ENCODE measurements at regions not wholly inside any gene's neighbourhood (a gene's known extent, or its start where the extent isn't known, plus 50 kb on each side); places are given as distances from the start of the nearest gene placed in this dataset.

- no TSS peak for BruUV-seq (replicated peaks)
- peak; percentile 49 for DNase-seq (ENCODE audit: unreplicated experiment)
- H3K4me3 Mint-ChIP-seq (ENCODE audit: unreplicated experiment) = no peak overlapping the region
- no peaks in the 10 kb centered on the region for H3K4me1 Mint-ChIP-seq (ENCODE audit: insufficient read depth, unreplicated experiment)
- TF ChIP-seq, protein P1, sequence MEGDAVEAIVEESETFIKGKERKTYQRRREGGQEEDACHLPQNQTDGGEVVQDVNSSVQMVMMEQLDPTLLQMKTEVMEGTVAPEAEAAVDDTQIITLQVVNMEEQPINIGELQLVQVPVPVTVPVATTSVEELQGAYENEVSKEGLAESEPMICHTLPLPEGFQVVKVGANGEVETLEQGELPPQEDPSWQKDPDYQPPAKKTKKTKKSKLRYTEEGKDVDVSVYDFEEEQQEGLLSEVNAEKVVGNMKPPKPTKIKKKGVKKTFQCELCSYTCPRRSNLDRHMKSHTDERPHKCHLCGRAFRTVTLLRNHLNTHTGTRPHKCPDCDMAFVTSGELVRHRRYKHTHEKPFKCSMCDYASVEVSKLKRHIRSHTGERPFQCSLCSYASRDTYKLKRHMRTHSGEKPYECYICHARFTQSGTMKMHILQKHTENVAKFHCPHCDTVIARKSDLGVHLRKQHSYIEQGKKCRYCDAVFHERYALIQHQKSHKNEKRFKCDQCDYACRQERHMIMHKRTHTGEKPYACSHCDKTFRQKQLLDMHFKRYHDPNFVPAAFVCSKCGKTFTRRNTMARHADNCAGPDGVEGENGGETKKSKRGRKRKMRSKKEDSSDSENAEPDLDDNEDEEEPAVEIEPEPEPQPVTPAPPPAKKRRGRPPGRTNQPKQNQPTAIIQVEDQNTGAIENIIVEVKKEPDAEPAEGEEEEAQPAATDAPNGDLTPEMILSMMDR (IDR thresholded peaks at IDR 0.05; ENCODE audit: unreplicated experiment) = no peak
- H3K27ac Mint-ChIP-seq (ENCODE audit: low read depth, unreplicated experiment) = no peak overlapping the region
- no peaks in the 10 kb centered on the region for H3K36me3 Mint-ChIP-seq (ENCODE audit: insufficient read depth, unreplicated experiment)
- H3K9me3 Mint-ChIP-seq (ENCODE audit: unreplicated experiment) = peaks cover 36% of the 10 kb centered on the region
- intact Hi-C loops (cut with micrococcal nuclease) = no loop called here
- no peaks in the 10 kb centered on the region for H3K27me3 Mint-ChIP-seq (ENCODE audit: insufficient read depth, unreplicated experiment)
- CTCF ChIA-PET = interaction anchor here (0.8 to 0.9 kb wide), 2 partner anchors 11 to 41 kb away, joined by 3 to 4 read pairs; no protein-coding TSS in a partner anchor
- POLR2A ChIA-PET = no interaction called here
Observed at GRCh38 chr9:75626860-75627259, 263.6 kb upstream of the PCSK5 start.

- Mint-ChIP-seq H3K27me3 (ENCODE audit: insufficient read depth, unreplicated experiment) (no peaks in the 10 kb centered on the region), H3K4me3 (ENCODE audit: unreplicated experiment) (no peak overlapping the region), H3K4me1 (ENCODE audit: insufficient read depth, unreplicated experiment) (no peaks in the 10 kb centered on the region), H3K27ac (ENCODE audit: low read depth, unreplicated experiment) (no peak overlapping the region), H3K36me3 (ENCODE audit: insufficient read depth, unreplicated experiment) (no peaks in the 10 kb centered on the region), H3K9me3 (ENCODE audit: unreplicated experiment) (peaks cover 21% of the 10 kb centered on the region)
- POLR2A ChIA-PET = no interaction called here
- CTCF ChIA-PET = no interaction called here
- intact Hi-C loops (cut with micrococcal nuclease) = no loop called here
- no peak for DNase-seq (ENCODE audit: unreplicated experiment)
- TF ChIP-seq, protein P1 (IDR thresholded peaks at IDR 0.05; ENCODE audit: unreplicated experiment) = no peak
- BruUV-seq (replicated peaks) = no TSS peak
Observed at GRCh38 chr9:75628952-75629351, 261.5 kb upstream of the PCSK5 start.

GRCh38 chr9:75633451-75634057, 256.9 kb upstream of the PCSK5 start:
- Mint-ChIP-seq H3K9me3 (ENCODE audit: unreplicated experiment) (peaks cover 18% of the 10 kb centered on the region), H3K27ac (ENCODE audit: low read depth, unreplicated experiment) (no peak overlapping the region), H3K36me3 (ENCODE audit: insufficient read depth, unreplicated experiment) (no peaks in the 10 kb centered on the region), H3K4me1 (ENCODE audit: insufficient read depth, unreplicated experiment) (no peaks in the 10 kb centered on the region), H3K27me3 (ENCODE audit: insufficient read depth, unreplicated experiment) (no peaks in the 10 kb centered on the region), H3K4me3 (ENCODE audit: unreplicated experiment) (no peak overlapping the region)
- POLR2A ChIA-PET = no interaction called here
- CTCF ChIA-PET = no interaction called here
- BruUV-seq (replicated peaks) = no TSS peak
- TF ChIP-seq, protein P1 (IDR thresholded peaks at IDR 0.05; ENCODE audit: unreplicated experiment) = no peak
- no peak for DNase-seq (ENCODE audit: unreplicated experiment)
- intact Hi-C loops (cut with micrococcal nuclease) = no loop called here

DNA sequence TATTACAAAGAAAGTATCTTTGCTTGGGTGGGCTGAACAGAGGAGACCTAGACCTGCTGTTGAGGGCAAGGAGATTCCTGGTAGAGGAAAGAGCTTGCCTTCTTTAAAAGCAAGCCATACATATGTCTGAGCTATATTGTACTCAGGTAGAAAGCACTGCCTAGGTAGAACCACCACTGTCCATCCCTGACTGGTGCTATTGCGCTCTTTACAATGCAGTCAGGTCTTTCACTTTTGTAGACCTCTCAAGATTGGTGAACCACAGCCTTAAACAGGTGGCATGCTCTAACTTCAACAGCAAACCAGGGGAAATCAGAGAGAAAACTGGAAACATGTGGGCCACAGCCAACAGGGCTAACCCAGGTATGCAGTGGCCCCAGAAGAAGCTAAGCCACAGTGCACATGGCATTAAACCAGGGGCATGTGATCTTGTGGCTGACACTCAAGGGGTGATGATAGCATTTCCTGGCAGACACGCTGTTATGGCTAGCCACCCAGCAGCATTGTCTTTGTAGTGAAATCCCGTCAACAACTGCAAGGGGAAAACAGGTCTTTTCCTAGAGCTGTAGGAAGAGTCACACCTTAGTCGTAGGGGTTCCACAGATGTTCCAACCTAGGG, 253.9 kb upstream of the PCSK5 start:
- intact Hi-C loops (cut with micrococcal nuclease) = no loop called here
- ChIA-PET CTCF (interaction anchor here (0.6 kb wide), 1 partner anchor 34 kb away, joined by 4 read pairs; no protein-coding TSS in a partner anchor), POLR2A (no interaction called here)
- no TSS peak for BruUV-seq (replicated peaks)
- Mint-ChIP-seq H3K27me3 (ENCODE audit: insufficient read depth, unreplicated experiment) (no peaks in the 10 kb centered on the region), H3K9me3 (ENCODE audit: unreplicated experiment) (peaks cover 9% of the 10 kb centered on the region), H3K4me3 (ENCODE audit: unreplicated experiment) (no peak overlapping the region), H3K36me3 (ENCODE audit: insufficient read depth, unreplicated experiment) (no peaks in the 10 kb centered on the region), H3K27ac (ENCODE audit: low read depth, unreplicated experiment) (no peak overlapping the region), H3K4me1 (ENCODE audit: insufficient read depth, unreplicated experiment) (no peaks in the 10 kb centered on the region)
- TF ChIP-seq, protein P1 (IDR thresholded peaks at IDR 0.05; ENCODE audit: unreplicated experiment) = no peak
- DNase-seq (ENCODE audit: unreplicated experiment) = no peak

Measured in MCF 10A (cell line).